ENCODE measurements at regions not wholly inside any gene's neighbourhood (a gene's known extent, or its start where the extent isn't known, plus 50 kb on each side); places are given as distances from the start of the nearest gene placed in this dataset.

- H3K36me3 ChIP-seq (replicated peaks in 1 of 2; ENCODE audit: control insufficient read depth in 1 of 2, insufficient read depth in 2 of 2, low read length in 2 of 2): no peaks in the 10 kb centered on the region
- intact Hi-C loops (cut with micrococcal nuclease): no loop called here
- DNase-seq: no peak
- 94% methylated on average over 5 of the region's 7 CpGs for WGBS (ENCODE audit: insufficient coverage)
- H4K20me1 ChIP-seq (ENCODE audit: insufficient read depth, low read length): no peaks in the 10 kb centered on the region
- Mint-ChIP-seq H3K4me1 (no peaks in the 10 kb centered on the region), H3K27me3 (ENCODE audit: low read depth in 3 of 3) (peaks cover 2 to 4% (median 3%) of the 10 kb centered on the region in 3 donors), H3K27ac (no peak overlapping the region), H3K9me3 (peaks cover 0 to 2% (median 0%) of the 10 kb centered on the region in 7 donors), H3K4me3 (no peak overlapping the region), H3K36me3 (no peaks in the 10 kb centered on the region)
- H2AFZ ChIP-seq (ENCODE audit: insufficient read depth, low read depth, low read length, poor library complexity, severe bottlenecking): no peak overlapping the region
- no peaks in the 10 kb centered on the region for H3K27me3 ChIP-seq (ENCODE audit: control insufficient read depth in 2 of 2, insufficient read depth in 2 of 2, low read length in 2 of 2)
- H3K4me3 ChIP-seq (replicated peaks in 1 of 3; ENCODE audit: low read depth in 2 of 3, low read length in 3 of 3): no peak overlapping the region
- no peaks in the 10 kb centered on the region for H3K4me1 ChIP-seq (ENCODE audit: control insufficient read depth in 1 of 2, insufficient read depth in 2 of 2, low read length in 2 of 2)
- H3K79me2 ChIP-seq (ENCODE audit: insufficient read depth, low read length): no peaks in the 10 kb centered on the region
- H3K9me3 ChIP-seq (replicated peaks in 1 of 2; ENCODE audit: control insufficient read depth in 1 of 2, insufficient read depth in 1 of 2, low read length in 2 of 2): no peaks in the 10 kb centered on the region
- no peak overlapping the region for H3K4me2 ChIP-seq (replicated peaks; ENCODE audit: extremely low read depth, low read length, poor library complexity, severe bottlenecking)
- H3K27ac ChIP-seq (ENCODE audit: low read depth in 1 of 2, low read length in 2 of 2): no peak overlapping the region
- no peak for TF ChIP-seq CTCF (IDR thresholded peaks at IDR 0.05)
- no peak overlapping the region for H3K9ac ChIP-seq (ENCODE audit: insufficient read depth, low read length, poor library complexity, severe bottlenecking)
These were observed 192.8 kb downstream of the TBXT start for GRCh38 chr6:165974817-165975216.

- no peak for TF ChIP-seq CTCF (IDR thresholded peaks at IDR 0.05)
- no peak overlapping the region for H3K4me3 Mint-ChIP-seq
- no peaks in the 10 kb centered on the region for H3K36me3 Mint-ChIP-seq
- Histone ChIP-seq H3K4me1 (ENCODE audit: control insufficient read depth in 1 of 2, insufficient read depth in 2 of 2, low read length in 2 of 2) (no peaks in the 10 kb centered on the region), H3K9ac (ENCODE audit: insufficient read depth, low read length, poor library complexity, severe bottlenecking) (no peak overlapping the region), H3K9me3 (replicated peaks in 1 of 2; ENCODE audit: control insufficient read depth in 1 of 2, insufficient read depth in 1 of 2, low read length in 2 of 2) (no peaks in the 10 kb centered on the region), H4K20me1 (ENCODE audit: insufficient read depth, low read length) (no peaks in the 10 kb centered on the region), H3K79me2 (ENCODE audit: insufficient read depth, low read length) (no peaks in the 10 kb centered on the region), H3K4me3 (replicated peaks in 1 of 3; ENCODE audit: low read depth in 2 of 3, low read length in 3 of 3) (no peak overlapping the region), H3K27me3 (ENCODE audit: control insufficient read depth in 2 of 2, insufficient read depth in 2 of 2, low read length in 2 of 2) (no peaks in the 10 kb centered on the region), H3K27ac (ENCODE audit: low read depth in 1 of 2, low read length in 2 of 2) (no peak overlapping the region), H2AFZ (ENCODE audit: insufficient read depth, low read depth, low read length, poor library complexity, severe bottlenecking) (no peak overlapping the region), H3K4me2 (replicated peaks; ENCODE audit: extremely low read depth, low read length, poor library complexity, severe bottlenecking) (no peak overlapping the region), H3K36me3 (replicated peaks in 1 of 2; ENCODE audit: control insufficient read depth in 1 of 2, insufficient read depth in 2 of 2, low read length in 2 of 2) (no peaks in the 10 kb centered on the region)
- peaks cover 2 to 4% (median 3%) of the 10 kb centered on the region in 3 donors for H3K27me3 Mint-ChIP-seq (ENCODE audit: low read depth in 3 of 3)
- no peak overlapping the region for H3K27ac Mint-ChIP-seq
- WGBS (ENCODE audit: insufficient coverage): 97% methylated on average over 4 of the region's 7 CpGs
- H3K4me1 Mint-ChIP-seq: no peaks in the 10 kb centered on the region
- peaks cover 0 to 2% (median 0%) of the 10 kb centered on the region in 7 donors for H3K9me3 Mint-ChIP-seq
- no peak for DNase-seq
- intact Hi-C loops (cut with micrococcal nuclease): no loop called here
These were observed 194.2 kb downstream of the TBXT start for GRCh38 chr6:165973473-165973872.
